Tibial nerve (tissue), 4 donors: ENCODE measurements at regions not wholly inside any gene's neighbourhood (a gene's known extent, or its start where the extent isn't known, plus 50 kb on each side); places are given as distances from the start of the nearest gene placed in this dataset.

ENCODE experiments used
- DNase-seq, 2 donors: peaks; one replicate each; pipeline ENCODE4 v3.0.0-alpha.2; 2019; ENCODE audit warnings: low spot score in 2 of 2
- H3K27ac ChIP-seq, 4 donors: fragments of 200-600 bp; sonication (generic) in 3 of 4; one replicate each; pipeline ENCODE4 v1.5.1; 2017 to 2019; ENCODE audit warnings: mild to moderate bottlenecking in 1 of 4
- H3K27me3 ChIP-seq, 2 donors: fragments of 200-600 bp; sonication (generic) in 1 of 2; one replicate each; pipeline versions ENCODE4 v1.5.1 to v1.6.0; 2017 to 2019
- H3K36me3 ChIP-seq, 3 donors: fragments of 200-600 bp; sonication (generic); one replicate each; pipeline ENCODE4 v1.5.1; 2018 to 2019
- H3K4me1 ChIP-seq, 4 donors: fragments of 200-600 bp; sonication (generic) in 3 of 4; one replicate each; pipeline ENCODE4 v1.5.1; 2017 to 2019
- H3K4me3 ChIP-seq, 4 donors: fragments of 200-600 bp; sonication (generic) in 3 of 4; one replicate each; pipeline ENCODE4 v1.5.1; 2017 to 2019; ENCODE audit warnings: mild to moderate bottlenecking in 1 of 4, moderate library complexity in 1 of 4
- H3K9me3 ChIP-seq, 4 donors: fragments of 200-600 bp; sonication (generic) in 3 of 4; one replicate each; pipeline ENCODE4 v1.5.1; 2017 to 2019
- CTCF ChIP-seq, 5 experiments: fragments of 200-600 bp in 3 of 5; fragments of 450-650 bp in 2 of 5; sonication (generic) in 3 of 5; IDR thresholded peaks; one replicate each; pipeline ENCODE4 v1.5.1; 2016 to 2019; ENCODE audit warnings: antibody characterized with exemption in 5 of 5, mild to moderate bottlenecking in 3 of 5, moderate library complexity in 2 of 5
- EP300 ChIP-seq, 2 donors: sonication (generic); formaldehyde crosslinking; IDR thresholded peaks; one replicate each; pipeline ENCODE4 v1.6.1; 2017; ENCODE audit warnings: antibody characterized with exemption in 2 of 2, mild to moderate bottlenecking in 1 of 2
- POLR2A ChIP-seq, 2 donors: fragments of 450-650 bp; IDR thresholded peaks; one replicate each; pipeline ENCODE4 v1.6.1; 2017; ENCODE audit warnings: antibody characterized with exemption in 2 of 2, mild to moderate bottlenecking in 2 of 2, moderate library complexity in 2 of 2
- WGBS, 2 donors: methylation state at CpG; one replicate each; pipeline ENCODE4 v1.1.5; 2018; 5-methylcytosine and 5-hydroxymethylcytosine counted together

GRCh38 chr12:19572920-19573558, 133.7 kb downstream of the AEBP2 start:
- Histone ChIP-seq H3K4me3 (no peak overlapping the region), H3K27ac (peak overlapping the region in 2 of 4 donors; percentile 17 to 40), H3K9me3 (peaks cover 0 to 4% (median 0%) of the 10 kb centered on the region in 4 donors), H3K4me1 (peaks cover 0 to 50% (median 12%) of the 10 kb centered on the region in 4 donors), H3K27me3 (no peaks in the 10 kb centered on the region), H3K36me3 (peaks cover 0 to 8% (median 0%) of the 10 kb centered on the region in 3 donors)
- peak in 1 of 5 experiments; percentile 25 for TF ChIP-seq CTCF (IDR thresholded peaks at IDR 0.05)
- no peak for TF ChIP-seq EP300 (IDR thresholded peaks at IDR 0.05)
- no peak for DNase-seq
- 78 to 86% methylated on average over 16 of the region's 16 CpGs for WGBS, 2 donors

GRCh38 chr12:19573866-19574265, 134.6 kb downstream of the AEBP2 start:
- H3K27ac ChIP-seq = peak overlapping the region in 2 of 4 donors; percentile 40 to 73
- no peak for DNase-seq
- 97 to 100% methylated on average over 3 to 9 of the region's 11 CpGs for WGBS, 2 donors
- TF ChIP-seq EP300 (IDR thresholded peaks at IDR 0.05) (no peak), CTCF (IDR thresholded peaks at IDR 0.05) (no peak), POLR2A (IDR thresholded peaks at IDR 0.05) (no peak)
- H3K9me3 ChIP-seq = peaks cover 0 to 1% (median 0%) of the 10 kb centered on the region in 4 donors
- peaks cover 0 to 8% (median 0%) of the 10 kb centered on the region in 3 donors for H3K36me3 ChIP-seq
- no peaks in the 10 kb centered on the region for H3K27me3 ChIP-seq
- H3K4me3 ChIP-seq = no peak overlapping the region
- peaks cover 0 to 50% (median 12%) of the 10 kb centered on the region in 4 donors for H3K4me1 ChIP-seq

- H3K4me1 ChIP-seq = peaks cover 0 to 50% (median 12%) of the 10 kb centered on the region in 4 donors
- no peak for TF ChIP-seq EP300 (IDR thresholded peaks at IDR 0.05)
- no peak for TF ChIP-seq POLR2A (IDR thresholded peaks at IDR 0.05)
- no peak for TF ChIP-seq CTCF (IDR thresholded peaks at IDR 0.05)
- no peak overlapping the region for H3K4me3 ChIP-seq
- peaks cover 0 to 8% (median 0%) of the 10 kb centered on the region in 3 donors for H3K36me3 ChIP-seq
- no peaks in the 10 kb centered on the region for H3K27me3 ChIP-seq
- no peaks in the 10 kb centered on the region for H3K9me3 ChIP-seq
- H3K27ac ChIP-seq = peak overlapping the region in 2 of 4 donors; percentile 40 to 73
- no peak for DNase-seq
Measured at GRCh38 chr12:19574601-19575000, 135.3 kb downstream of the AEBP2 start.

GRCh38 chr12:19575337-19576243, 136.3 kb downstream of the AEBP2 start:
- TF ChIP-seq EP300 (IDR thresholded peaks at IDR 0.05) = peak in 1 of 2 donors; percentile 54
- no peak for TF ChIP-seq POLR2A (IDR thresholded peaks at IDR 0.05)
- Histone ChIP-seq H3K36me3 (peaks cover 0 to 8% (median 0%) of the 10 kb centered on the region in 3 donors), H3K27me3 (no peaks in the 10 kb centered on the region), H3K4me1 (peaks cover 0 to 50% (median 12%) of the 10 kb centered on the region in 4 donors), H3K4me3 (no peak overlapping the region), H3K9me3 (no peaks in the 10 kb centered on the region), H3K27ac (peak overlapping the region in 2 of 4 donors; percentile 25 to 73)
- WGBS, 2 donors = 22 to 25% methylated on average over 5 of the region's 5 CpGs
- peak in 1 of 2 donors; percentile 41 for DNase-seq

- H3K27ac ChIP-seq = peak overlapping the region in 2 of 4 donors; percentile 47 to 73
- 71 to 72% methylated on average over 2 of the region's 2 CpGs for WGBS, 2 donors
- H3K4me1 ChIP-seq = peaks cover 0 to 50% (median 12%) of the 10 kb centered on the region in 4 donors
- no peaks in the 10 kb centered on the region for H3K9me3 ChIP-seq
- DNase-seq = no peak
- peaks cover 0 to 8% (median 0%) of the 10 kb centered on the region in 3 donors for H3K36me3 ChIP-seq
- H3K4me3 ChIP-seq = no peak overlapping the region
- H3K27me3 ChIP-seq = no peaks in the 10 kb centered on the region
- TF ChIP-seq EP300 (IDR thresholded peaks at IDR 0.05) (no peak), CTCF (IDR thresholded peaks at IDR 0.05) (no peak), POLR2A (IDR thresholded peaks at IDR 0.05) (no peak)
Measured at GRCh38 chr12:19576506-19577280, 137.4 kb downstream of the AEBP2 start.
